HG03354 (cell line): ENCODE measurements at regions not wholly inside any gene's neighbourhood (a gene's known extent, or its start where the extent isn't known, plus 50 kb on each side); places are given as distances from the start of the nearest gene placed in this dataset.
"Not testable (repeated sequence)": the region's sequence is repeated elsewhere in the genome, so short reads cannot be mapped to it uniquely, and the experiment has no call there.

Experiments
- ATAC-seq: cut with Tn5 transposase; IDR thresholded peaks from one replicate; pipeline ENCODE4 v1.9.1; 2021; ENCODE audit warnings: mild to moderate bottlenecking; ENCODE audit not compliant: unreplicated experiment, poor library complexity, severe bottlenecking

DNA sequence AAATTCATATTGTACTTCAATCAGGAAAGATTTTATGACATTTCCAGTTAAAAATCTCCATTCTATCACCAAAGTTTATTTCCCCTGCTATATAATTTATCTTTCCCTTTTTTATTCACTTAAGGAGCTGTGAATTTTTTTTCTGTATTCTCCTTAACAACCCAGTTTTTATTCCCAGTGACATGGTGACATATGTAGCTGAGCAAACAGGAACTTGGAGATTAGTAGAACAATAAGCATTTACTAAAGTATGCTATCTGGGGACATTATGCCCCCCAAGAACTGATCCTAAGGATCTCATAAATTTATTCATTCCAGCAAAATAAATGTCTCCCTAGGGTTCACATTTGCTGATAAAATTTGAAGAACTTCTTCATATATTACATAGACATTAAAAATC, 1044.0 kb upstream of the CDH6 start:
- no peak for ATAC-seq

DNA sequence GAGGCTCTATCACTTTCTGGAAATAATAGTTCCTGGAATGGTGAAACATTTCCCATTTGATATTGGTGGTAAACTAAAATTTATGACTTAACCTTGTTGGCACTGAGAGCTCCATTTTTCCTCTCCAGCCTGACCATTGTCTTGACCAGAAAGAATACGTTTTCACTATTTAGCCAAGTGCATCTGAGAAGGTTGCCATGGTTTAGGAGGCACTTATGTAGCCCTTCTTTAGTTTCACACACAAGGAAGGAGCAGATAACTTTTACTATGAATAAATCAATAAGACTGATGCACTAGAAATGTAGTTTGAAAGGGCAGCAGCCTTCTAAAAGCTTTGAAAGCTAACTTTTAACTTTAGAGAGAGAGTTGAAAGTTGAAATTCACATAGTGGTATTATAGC, 1045.5 kb upstream of the CDH6 start:
- ATAC-seq: no peak

DNA sequence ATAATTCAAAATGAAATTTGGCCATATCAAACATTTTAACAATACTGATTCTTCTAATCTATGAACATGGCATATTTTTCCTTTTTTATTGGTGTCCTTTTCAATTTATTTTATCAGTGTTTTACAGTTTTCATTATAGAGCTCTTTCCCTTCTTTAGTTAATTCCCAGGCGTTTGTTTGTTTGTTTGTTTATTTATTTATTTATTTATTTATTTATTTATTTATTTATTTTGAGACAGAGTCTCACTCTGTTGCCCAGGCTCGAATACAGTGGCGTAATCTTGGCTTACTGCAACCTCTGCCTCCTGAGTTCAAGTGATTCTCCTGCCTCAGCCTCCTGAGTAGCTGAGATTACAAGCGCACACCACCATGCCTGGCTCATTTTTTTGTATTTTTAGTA, 1049.4 kb upstream of the CDH6 start:
- ATAC-seq: not testable (repeated sequence)

DNA sequence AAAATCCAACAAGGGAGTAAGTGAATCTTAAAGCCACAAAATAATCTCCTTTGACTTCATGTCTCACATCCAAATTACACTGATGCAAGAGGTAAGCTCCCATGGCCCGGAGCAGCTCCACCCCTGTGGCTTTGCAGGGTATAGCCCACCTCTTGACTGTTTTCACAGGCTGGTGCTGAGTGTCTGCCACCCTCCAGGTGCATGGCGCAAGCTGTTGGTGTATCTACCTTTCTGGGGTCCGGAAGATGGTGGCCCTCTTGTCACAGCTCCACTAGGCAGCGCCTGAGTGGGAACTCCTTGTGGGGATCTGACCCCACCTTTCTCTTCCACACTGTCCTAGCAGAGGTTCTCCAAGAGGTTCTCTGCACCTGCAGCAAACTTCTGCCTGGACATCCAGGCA, 1051.1 kb upstream of the CDH6 start:
- ATAC-seq: no peak

DNA sequence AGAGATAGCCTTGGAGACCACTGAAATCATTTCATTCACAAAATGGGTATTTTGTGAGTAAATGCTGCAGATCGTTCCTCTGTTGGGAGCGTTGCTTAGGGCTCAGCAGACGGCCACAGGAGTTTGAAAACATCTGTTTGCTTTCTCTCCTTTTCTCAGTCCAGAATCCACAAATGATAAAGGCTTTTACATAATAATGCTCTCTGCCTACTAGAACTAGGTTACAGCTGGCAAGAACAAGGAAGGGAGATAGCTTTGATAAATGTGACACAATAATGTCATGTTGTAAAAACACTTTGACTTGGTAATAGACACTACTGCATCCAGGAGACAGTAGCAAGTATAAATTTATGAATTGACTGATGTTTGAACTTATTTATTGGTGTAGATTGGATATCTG, 1072.4 kb upstream of the CDH6 start:
- no peak for ATAC-seq

DNA sequence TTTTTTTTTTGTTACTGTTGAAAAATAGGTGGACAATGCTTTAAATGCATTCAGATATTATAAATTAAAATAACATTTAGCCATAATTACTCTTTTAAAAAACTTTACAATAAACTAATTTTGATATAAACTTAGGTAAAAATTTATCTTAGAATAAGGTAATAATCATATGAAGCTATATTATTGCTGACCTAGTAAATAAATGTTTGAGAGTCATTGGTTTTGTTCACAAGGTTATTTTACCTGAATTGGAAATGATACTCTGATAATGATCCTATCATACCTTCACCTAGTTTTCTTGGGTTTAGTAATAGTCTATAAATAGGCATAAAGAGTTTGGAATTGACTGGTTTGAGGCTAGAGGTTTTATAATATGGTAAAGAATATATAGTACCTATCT, 1076.4 kb upstream of the CDH6 start:
- ATAC-seq: no peak

DNA sequence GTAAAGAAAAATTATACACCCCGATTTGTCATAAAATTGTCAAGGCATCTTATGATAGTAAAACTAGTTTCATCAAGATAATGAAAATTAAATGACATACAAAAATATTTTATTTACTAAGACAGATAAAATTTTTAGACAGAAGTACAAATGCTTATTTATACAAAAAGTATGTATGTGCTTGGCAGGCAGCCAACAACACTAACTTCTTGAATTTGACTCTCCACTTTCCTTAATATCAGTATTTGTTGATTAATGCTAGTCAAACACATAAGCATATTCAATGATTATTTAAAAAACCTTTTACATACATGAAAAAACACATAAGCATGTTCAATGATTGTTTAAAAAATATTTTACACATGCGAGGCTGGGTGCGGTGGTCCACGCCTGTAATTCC, 1079.9 kb upstream of the CDH6 start:
- no peak for ATAC-seq

DNA sequence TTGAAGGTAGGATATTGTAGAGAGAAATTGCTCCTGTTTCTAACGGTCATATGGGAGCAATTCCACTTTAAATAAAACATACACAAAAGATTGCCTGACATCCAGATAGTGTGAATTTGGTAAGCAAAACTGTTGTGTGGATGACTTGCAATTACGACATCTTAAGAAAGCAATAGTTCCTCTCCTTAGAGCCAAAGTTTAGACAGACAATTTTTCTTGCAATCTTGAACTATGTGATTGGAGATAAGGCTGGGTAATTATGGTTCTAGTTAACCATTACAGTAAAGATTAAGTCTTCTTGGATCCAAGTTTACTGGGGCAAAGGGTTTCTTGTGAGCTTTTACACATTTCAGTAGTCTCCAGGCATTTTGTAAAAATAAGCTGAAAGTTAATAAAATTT, 1080.6 kb upstream of the CDH6 start:
- no peak for ATAC-seq

DNA sequence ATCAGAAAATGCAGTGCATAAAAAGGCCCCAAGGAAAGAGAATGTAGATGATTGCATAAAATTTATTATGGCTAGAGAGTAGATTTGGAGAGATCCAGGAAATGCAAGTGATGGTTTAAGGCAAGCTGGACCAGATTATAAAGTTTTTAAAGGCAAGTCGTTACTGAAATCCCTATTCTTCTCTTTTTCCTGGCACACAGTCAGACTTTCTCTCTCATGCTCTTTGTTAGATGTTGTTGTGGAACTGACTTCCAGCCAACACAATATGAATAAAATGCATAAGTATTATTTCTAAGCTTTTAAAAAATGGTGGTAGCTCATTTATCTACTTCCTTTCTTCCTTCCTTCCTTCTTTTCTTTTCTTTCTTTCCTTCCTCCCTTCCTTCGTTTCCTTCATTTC, 1085.4 kb upstream of the CDH6 start:
- no peak for ATAC-seq

DNA sequence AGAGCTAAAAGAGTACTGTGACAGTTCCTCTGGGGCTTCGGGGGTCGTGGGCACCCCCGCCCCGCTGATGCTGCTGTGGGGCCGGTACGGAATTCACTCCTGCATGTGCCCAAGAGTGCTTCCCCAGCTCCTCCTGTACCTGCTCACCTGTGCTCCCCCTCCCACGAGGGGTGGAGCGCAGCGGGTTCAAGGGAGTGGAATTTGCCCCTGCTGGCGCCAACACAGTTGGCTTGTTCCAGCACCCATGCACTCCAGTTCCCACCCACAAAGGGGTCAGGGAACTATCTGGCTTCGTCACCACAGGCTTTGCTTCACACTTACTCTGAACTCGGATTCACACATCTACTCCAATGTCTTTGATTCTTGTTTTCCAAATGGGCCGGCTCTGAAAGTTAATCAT, 1086.9 kb upstream of the CDH6 start:
- no peak for ATAC-seq

DNA sequence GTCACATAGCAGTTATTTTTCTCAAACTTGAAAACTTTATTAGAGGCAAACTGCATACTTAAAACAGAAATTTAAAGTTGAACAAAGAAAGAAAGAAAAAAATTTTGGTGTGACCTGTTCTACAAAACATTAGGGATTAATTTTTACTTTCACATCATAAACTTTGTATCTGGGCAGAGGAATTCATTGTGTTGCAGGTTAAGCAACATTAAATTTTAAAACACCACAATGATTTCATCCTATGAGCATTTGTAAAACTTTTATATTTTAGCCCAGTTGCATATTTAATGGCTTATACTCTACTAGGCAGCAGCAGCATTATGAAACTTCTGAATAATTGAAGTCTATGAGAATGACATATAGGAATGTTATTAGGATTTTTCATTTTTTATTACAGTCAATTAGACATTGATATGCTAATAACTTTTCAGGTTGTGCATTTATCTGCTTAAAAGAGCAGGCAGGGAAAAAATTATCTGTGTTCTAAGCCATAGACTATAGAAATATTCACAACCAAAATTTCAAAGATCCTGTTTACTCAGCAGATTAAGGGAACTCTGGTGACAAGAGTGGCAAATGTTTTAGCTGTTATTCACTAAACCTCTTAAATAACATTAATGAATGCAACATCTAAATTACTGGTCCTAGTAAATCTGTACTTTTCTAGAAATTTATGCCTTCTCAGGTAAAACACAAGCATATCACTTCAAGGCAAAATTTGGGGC, 1088.5 kb upstream of the CDH6 start:
- ATAC-seq: no peak

DNA sequence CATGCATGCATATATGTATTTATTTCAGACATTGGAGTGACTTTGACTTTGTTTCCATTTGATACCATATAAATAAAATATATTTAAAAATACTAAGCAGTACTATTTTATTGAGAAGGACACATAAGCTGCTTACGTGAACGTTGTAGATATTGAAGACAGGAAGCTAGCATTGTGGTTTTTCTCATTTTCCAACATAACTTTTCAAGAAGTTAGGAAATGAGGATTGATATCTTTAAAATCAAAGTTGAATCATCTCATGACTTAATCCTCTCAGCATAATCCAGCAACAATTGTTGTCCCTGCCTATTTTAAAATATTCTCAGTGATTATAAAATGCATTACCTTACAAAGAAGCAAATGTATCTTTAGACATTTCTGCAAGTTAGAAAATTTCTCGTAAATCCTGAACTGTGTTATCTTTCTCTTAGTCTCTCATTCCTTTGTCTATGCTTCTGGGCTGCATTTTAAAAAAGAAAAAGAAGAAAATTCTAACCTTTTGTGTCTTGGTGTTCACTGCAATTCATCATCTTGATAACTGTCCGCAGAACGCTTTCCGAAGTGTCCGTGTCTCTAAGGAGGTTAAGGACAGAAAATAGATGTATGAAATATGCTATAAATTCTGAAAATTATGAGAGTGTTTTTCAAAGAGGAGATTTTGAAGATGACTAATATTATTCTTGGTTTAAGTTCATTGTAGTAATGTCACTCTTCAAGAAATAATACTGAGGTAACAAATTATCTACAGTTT, 1089.9 kb upstream of the CDH6 start:
- no peak for ATAC-seq

DNA sequence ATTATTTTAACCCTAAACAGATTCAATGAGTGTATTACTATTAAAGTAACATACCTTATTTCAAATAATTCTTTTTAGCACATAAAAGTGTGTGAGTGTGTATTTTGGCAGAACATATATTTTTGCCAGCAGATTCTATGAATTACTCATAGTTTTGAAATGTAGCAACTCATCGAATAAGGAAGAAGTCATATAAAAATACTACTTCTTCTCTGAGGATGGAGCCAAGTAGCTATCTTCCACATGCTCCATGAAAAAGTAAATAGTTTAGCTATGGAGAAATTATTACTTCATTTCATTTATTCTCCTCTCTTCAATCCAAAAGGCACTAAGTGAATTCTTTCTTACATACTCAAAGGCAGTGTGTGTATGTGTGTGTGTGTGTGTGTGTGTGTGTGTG, 1090.4 kb upstream of the CDH6 start:
- ATAC-seq: no peak

DNA sequence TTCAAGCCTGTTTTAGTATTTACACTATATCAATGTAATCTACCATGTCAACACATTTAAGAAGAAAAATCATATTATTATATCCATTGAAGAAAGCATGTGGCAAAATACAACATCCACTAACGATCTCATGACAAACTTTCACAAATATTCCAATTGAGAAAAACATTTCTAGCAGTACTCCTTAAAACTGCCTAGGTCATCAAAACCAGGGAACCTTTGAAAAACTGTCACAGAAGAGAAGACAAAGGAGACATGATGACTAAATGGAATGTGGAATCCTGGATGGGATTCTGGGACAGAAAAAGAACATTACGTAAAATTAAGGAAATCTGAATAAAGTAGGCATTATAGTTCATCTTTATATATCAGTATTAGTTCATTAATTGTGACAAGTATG, 1091.3 kb upstream of the CDH6 start:
- ATAC-seq: no peak

DNA sequence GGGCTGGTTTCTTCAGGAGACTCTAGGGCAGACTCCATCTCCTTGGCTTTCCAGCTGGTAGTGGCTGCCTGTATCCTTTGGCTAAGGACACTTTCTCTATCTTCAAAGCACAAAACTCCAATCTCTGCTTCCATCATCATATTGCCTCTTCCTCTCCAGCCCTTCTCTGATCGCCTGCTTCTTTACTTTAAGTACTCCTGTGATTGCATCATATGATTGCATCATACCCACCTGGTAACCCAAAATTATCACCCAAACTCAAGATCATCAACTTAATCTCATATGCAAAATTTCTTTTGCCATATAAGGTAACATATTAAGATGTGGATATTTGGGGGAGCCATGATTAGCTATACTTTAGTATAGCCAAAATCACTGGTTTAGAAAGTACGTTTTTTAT, 1092.6 kb upstream of the CDH6 start:
- no peak for ATAC-seq

DNA sequence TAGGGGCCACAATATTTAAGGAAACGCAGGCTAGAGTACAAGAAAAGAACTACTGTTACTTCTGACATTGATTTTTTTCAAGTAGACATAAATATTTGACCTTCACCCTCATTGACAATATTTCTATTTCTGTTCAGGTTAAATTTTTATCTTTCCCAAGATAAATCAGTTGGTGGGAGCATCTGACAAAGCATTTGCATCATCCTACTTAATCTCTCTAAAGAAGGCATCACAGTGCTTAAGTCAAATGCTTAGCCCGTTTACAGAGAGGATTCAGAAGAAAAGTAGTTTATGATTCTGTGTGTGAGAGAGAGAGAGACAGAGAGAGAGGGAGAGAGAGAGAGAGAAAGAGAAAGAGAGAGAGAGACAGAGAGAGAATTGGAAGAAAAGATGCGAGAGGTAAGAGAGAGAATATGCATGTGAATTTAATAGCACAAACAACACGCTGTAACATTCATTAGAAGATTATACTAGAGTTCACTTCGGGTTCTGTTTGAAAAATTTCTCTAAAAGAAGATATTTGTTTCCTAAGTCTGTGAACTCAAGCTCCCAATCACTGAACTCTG, 1093.3 kb upstream of the CDH6 start:
- no peak for ATAC-seq

DNA sequence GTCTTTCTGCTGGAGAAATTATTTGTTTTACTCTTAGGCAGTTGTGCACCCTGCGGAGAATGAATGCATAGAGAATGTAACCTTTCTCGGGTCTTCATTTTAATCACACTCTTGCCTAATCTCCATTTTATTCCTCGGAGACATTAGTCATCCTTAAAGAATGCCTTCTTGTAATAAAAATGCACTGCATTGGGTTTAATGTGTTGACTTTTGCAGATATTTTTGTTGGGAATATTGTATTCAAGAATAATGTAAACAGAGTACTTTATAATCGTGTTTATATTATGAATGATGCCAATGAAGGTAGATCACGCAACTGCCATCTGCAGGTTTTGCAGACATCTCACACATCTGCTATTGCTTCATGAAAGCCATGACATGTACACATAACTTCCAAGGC, 1093.9 kb upstream of the CDH6 start:
- no peak for ATAC-seq

DNA sequence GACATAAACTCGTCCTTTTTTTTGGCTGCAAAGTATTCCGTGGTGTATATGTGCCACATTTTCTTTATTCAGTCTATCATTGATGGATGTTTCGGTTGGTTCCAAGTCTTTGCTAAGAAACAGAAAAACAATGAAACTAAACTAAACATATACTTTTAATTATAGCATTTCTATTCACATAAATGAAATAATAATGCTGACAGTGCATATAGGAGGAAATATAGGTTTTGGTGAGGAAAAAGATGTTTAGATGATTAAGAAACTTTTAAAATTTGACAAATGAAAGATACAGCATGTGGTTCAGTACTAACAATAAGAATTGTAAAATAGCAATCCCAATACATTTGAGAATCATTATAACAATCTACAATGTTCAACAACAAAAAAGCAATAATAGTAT, 1094.5 kb upstream of the CDH6 start:
- no peak for ATAC-seq

DNA sequence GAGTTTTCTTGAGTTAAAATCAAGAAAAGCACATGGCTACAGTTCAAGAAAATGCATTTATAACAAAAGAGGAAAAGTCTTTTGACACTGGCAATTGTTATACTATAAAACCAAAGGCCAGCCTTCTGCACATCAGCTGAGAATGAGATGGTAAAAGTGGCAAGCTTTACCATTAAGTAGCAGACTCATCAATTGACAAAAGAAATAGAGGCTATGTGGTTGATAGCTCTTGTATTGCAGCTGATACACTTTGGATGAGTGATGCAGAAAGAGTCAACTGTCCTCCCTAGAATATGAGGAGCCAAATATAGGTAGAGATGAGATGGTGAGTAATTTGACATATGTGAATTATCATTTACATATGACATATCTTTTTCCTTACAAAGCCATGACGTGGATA, 1100.9 kb upstream of the CDH6 start:
- ATAC-seq: no peak

DNA sequence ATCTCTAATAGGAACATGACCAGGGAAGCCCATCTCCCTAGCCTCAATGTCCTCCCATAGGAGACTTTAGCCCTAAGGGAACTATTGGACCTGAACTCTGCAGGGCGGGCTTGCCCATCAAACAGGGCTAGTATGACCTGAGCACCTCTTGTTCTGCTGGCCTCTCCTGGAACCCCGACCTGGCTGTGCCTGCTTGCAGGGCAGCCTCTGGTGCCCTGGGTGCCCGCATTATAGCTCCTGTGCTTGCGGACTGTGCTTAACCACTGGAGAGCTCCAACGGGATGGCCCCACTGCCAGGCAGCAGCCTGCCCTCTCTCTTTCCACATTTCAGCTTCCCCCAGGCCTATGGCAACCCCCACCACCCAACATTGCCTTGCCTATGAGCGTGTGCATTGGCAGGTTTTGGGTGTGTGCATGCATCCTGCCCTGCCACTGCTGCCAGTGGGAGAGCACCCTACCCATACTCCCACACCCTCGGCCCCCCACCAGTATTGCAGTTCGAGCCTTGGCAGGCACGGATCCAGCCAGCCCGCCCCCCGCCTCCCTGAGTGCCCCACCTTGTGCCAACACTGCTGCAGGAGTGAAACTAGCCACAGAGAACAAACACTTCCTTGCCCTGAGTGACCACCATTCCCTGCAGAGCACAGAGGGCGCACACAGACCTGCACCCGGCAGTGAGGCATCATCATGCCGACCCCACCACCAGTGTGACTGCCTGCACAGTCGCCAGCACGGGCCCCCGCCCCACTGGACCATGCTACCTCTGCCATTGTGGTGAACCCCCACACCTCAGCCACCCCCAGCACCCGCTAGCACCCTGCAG, 1123.8 kb upstream of the CDH6 start:
- no peak for ATAC-seq

DNA sequence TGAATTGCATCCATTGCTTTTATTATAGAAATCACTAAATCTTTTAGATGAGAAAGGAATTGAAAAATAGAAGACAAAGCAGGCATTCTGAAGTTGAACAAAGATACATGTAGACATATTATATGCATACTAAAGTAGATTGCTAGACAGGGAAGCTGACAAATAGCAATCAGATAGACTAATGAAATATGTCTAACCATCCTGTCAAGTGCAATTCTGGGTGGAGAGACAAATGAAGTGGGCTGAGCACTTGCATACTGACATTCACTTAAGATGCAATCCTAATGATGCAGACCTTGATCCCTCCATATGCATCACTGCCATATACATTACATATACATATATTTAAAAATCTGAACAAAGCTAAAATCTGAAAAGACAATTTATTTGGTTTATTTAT, 1130.0 kb upstream of the CDH6 start:
- ATAC-seq: no peak
